K562 (cell line): ENCODE measurements at regions not wholly inside any gene's neighbourhood (a gene's known extent, or its start where the extent isn't known, plus 50 kb on each side); places are given as distances from the start of the nearest gene placed in this dataset.
"Not testable (repeated sequence)": the region's sequence is repeated elsewhere in the genome, so short reads cannot be mapped to it uniquely, and the experiment has no call there.

ENCODE experiments used
- ATAC-seq: fragments of 200-7000 bp; cut with Tn5 transposase; 3 replicates; pipeline ENCODE4 v1.9.1; 2020; ENCODE audit warnings: moderate library complexity
- BruUV-seq: library from RNA; stranded (reverse); fragments of 400-500 nt; replicated peaks from 2 replicates; lab custom pipeline; 2021; lab: Mats Ljungman, UMichigan
- CTCF ChIA-PET: fragments of 300-600 bp; formaldehyde crosslinking; extraction: SDS; loops from one replicate; lab custom pipeline; 2021; ENCODE audit warnings: low intra/inter-chr PET ratio; lab: Yijun Ruan, JAX
- POLR2A ChIA-PET: fragments of 300-600, 350-650 bp; sonication (Branson Sonifier 250); formaldehyde crosslinking; extraction: SDS; loops from one replicate; lab custom pipeline; 2021; ENCODE audit warnings: antibody characterized with exemption, inconsistent platforms; lab: Yijun Ruan, JAX
- DNase-seq, 4 experiments: peaks; one replicate each; pipeline versions ENCODE4 v3.0.0 to v3.0.0-alpha.2; 2011 to 2018; ENCODE audit warnings: low spot score in 3 of 4, mixed read lengths in 3 of 4; ENCODE audit errors: extremely low read depth in 1 of 4
- FAIRE-seq: peaks from 2 replicates; lab custom pipeline; 2011; peaks lifted over from hg19 to GRCh38; lab: Jason Lieb, UNC
- H2AFZ ChIP-seq: 2 replicates; pipeline ENCODE4 v1.6.0; 2011; ENCODE audit warnings: low read depth, low read length, control low read depth, inconsistent platforms
- H3K27ac ChIP-seq: fragments of 200-600 bp; 3 replicates; pipeline ENCODE4 v1.8.0; 2011; ENCODE audit warnings: low read depth, mild to moderate bottlenecking, control low read depth, inconsistent platforms, low read length, moderate library complexity, mixed read lengths; ENCODE audit errors: extremely low read depth
- H3K27me3 ChIP-seq, 2 experiments: fragments of 300-600 bp in 1 of 2; 2 replicates in 1 of 2; 3 replicates in 1 of 2; pipeline versions ENCODE4 v1.6.0 to v1.8.0; 2011; ENCODE audit warnings: inconsistent platforms in 2 of 2, low read length in 2 of 2, mild to moderate bottlenecking in 1 of 2, mixed read lengths in 1 of 2, moderate library complexity in 1 of 2; ENCODE audit not compliant: control insufficient read depth in 2 of 2, insufficient read depth in 2 of 2
- H3K36me3 ChIP-seq: fragments of 300-600 bp; 3 replicates; pipeline ENCODE4 v1.8.0; 2011; ENCODE audit warnings: mild to moderate bottlenecking, low read length, inconsistent platforms; ENCODE audit not compliant: control insufficient read depth, insufficient read depth
- H3K4me1 ChIP-seq, 2 experiments: fragments of 200-600 bp in 1 of 2; replicated peaks in 1 of 2; 2 replicates in 1 of 2; 3 replicates in 1 of 2; pipeline versions ENCODE4 v1.5.1 to v1.8.0; 2011; ENCODE audit warnings: inconsistent platforms in 2 of 2, low read length in 2 of 2, mild to moderate bottlenecking in 1 of 2, mixed read lengths in 1 of 2, moderate library complexity in 1 of 2; ENCODE audit not compliant: control insufficient read depth in 2 of 2, insufficient read depth in 2 of 2
- H3K4me2 ChIP-seq: 2 replicates; pipeline ENCODE4 v1.6.1; 2011; ENCODE audit warnings: low read length, control low read depth, inconsistent platforms, mixed read lengths; ENCODE audit not compliant: insufficient read depth
- H3K4me3 ChIP-seq: fragments of 200-600 bp; sonication (generic), shearing (Covaris generic); 2 replicates; pipeline ENCODE4 v1.5.1; 2016; ENCODE audit warnings: control low read depth, inconsistent platforms
- H3K79me2 ChIP-seq: fragments of 200-600 bp; 3 replicates; pipeline ENCODE4 v1.8.0; 2011; ENCODE audit warnings: low read length, inconsistent platforms; ENCODE audit not compliant: control insufficient read depth, insufficient read depth
- H3K9ac ChIP-seq, 2 experiments: 2 replicates each; pipeline versions ENCODE4 v1.6.0 to v1.6.1; 2011; ENCODE audit warnings: low read depth in 2 of 2, low read length in 2 of 2, control low read depth in 1 of 2, inconsistent platforms in 1 of 2, mild to moderate bottlenecking in 1 of 2, mixed read lengths in 1 of 2; ENCODE audit not compliant: insufficient read depth in 1 of 2
- H3K9me1 ChIP-seq: one replicate; pipeline ENCODE4 v1.6.0; 2011; ENCODE audit warnings: inconsistent platforms, mild to moderate bottlenecking, low read length, moderate library complexity; ENCODE audit not compliant: control insufficient read depth, insufficient read depth
- H3K9me3 ChIP-seq: replicated peaks from 2 replicates; pipeline ENCODE4 v1.5.1; 2011; ENCODE audit warnings: low read depth, low read length, inconsistent platforms; ENCODE audit not compliant: control insufficient read depth, insufficient read depth
- H4K20me1 ChIP-seq: replicated peaks from 2 replicates; pipeline ENCODE4 v1.6.1; 2011; ENCODE audit warnings: low read length, inconsistent platforms, mixed read lengths; ENCODE audit not compliant: control insufficient read depth, insufficient read depth
- CHD2 ChIP-seq: IDR thresholded peaks from 2 replicates; pipeline ENCODE4 v1.6.1; 2011; ENCODE audit warnings: low read depth, low read length
- EZH2 ChIP-seq: IDR thresholded peaks from 2 replicates; pipeline ENCODE4 v1.6.1; 2012; ENCODE audit warnings: low read depth, mild to moderate bottlenecking, inconsistent platforms, low read length, borderline replicate concordance
- ZNF134 ChIP-seq: fragments of 250-450 bp; sonication (Bioruptor Pico); conservative IDR thresholded peaks from 2 replicates; pipeline ENCODE4 v1.4.0; 2020
- WGBS: fragments of 100-300 bp; shearing (Covaris generic); methylation state at CpG from one replicate; pipeline ENCODE4 v1.1.6; 2016; ENCODE audit warnings: low coverage, mixed read lengths; ENCODE audit not compliant: insufficient coverage; ENCODE audit errors: missing lambda C conversion rate; 5-methylcytosine and 5-hydroxymethylcytosine counted together
- in situ Hi-C: fragments of 300-500 bp; cut with MboI; formaldehyde crosslinking; loops from 4 replicates; pipeline ENCODE4 v1.15.0; 2018; ENCODE audit warnings: inconsistent platforms, mixed read lengths
- intact Hi-C: fragments of 100-400 bp; cut with micrococcal nuclease; formaldehyde crosslinking; loops from 2 replicates; pipeline ENCODE4 v1.14.2; 2022
- TF ChIP-seq, protein P1 (sequence below): fragments of 450-650 bp; IDR thresholded peaks from 2 replicates; pipeline ENCODE4 v1.7.0; 2016; ENCODE audit warnings: borderline replicate concordance
- TF ChIP-seq, protein P2 (sequence below): fragments of 450-650 bp; formaldehyde crosslinking; conservative IDR thresholded peaks from 2 replicates; pipeline ENCODE4 v1.4.0; 2022; ENCODE audit warnings: mild to moderate bottlenecking, missing genetic modification characterization

DNA sequence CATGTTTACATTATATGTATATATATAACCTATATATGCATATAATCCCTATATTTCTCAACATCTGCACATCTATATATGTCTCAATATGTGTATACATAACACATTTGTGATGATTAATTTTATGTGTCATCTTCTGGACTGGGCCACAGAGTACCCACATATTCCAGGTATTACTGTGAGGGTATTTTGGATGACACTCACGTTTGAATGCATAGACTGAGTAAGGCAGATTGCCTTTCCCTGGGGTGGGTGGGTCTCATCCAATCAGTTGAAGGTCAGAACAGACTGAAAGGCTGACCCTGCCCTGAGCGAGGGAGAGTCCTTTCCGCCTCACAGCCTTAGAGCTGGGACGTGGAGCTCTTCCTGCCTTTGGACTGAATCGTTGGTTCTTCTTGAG lies 295.2 kb upstream of the PFKP start:
- Histone ChIP-seq H3K9me1 (no peaks in the 10 kb centered on the region), H3K4me2 (no peak overlapping the region), H3K4me3 (no peak overlapping the region), H3K27me3 (peaks cover 10 to 27% of the 10 kb centered on the region in 2 experiments; a peak in 3 of 5 replicates), H4K20me1 (no peaks in the 10 kb centered on the region), H3K79me2 (no peaks in the 10 kb centered on the region)
- ATAC-seq (no peak), FAIRE-seq (no peak)
- intact Hi-C loops: no loop called here
- no TSS peak for BruUV-seq
- POLR2A ChIA-PET: no interaction called here
- CTCF ChIA-PET: no interaction called here
- TF ChIP-seq, protein P1, sequence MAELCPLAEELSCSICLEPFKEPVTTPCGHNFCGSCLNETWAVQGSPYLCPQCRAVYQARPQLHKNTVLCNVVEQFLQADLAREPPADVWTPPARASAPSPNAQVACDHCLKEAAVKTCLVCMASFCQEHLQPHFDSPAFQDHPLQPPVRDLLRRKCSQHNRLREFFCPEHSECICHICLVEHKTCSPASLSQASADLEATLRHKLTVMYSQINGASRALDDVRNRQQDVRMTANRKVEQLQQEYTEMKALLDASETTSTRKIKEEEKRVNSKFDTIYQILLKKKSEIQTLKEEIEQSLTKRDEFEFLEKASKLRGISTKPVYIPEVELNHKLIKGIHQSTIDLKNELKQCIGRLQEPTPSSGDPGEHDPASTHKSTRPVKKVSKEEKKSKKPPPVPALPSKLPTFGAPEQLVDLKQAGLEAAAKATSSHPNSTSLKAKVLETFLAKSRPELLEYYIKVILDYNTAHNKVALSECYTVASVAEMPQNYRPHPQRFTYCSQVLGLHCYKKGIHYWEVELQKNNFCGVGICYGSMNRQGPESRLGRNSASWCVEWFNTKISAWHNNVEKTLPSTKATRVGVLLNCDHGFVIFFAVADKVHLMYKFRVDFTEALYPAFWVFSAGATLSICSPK: no peak
- TF ChIP-seq CHD2 (no peak), EZH2 (no peak), ZNF134 (peak; percentile 79)
- TF ChIP-seq, protein P2, sequence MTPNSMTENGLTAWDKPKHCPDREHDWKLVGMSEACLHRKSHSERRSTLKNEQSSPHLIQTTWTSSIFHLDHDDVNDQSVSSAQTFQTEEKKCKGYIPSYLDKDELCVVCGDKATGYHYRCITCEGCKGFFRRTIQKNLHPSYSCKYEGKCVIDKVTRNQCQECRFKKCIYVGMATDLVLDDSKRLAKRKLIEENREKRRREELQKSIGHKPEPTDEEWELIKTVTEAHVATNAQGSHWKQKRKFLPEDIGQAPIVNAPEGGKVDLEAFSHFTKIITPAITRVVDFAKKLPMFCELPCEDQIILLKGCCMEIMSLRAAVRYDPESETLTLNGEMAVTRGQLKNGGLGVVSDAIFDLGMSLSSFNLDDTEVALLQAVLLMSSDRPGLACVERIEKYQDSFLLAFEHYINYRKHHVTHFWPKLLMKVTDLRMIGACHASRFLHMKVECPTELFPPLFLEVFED: no peak
- TF ChIP-seq, all 486 proteins: peak for 1
- no peaks in the 10 kb centered on the region for H3K4me1 ChIP-seq
- no peaks in the 10 kb centered on the region for H3K36me3 ChIP-seq
- no peak overlapping the region for H3K27ac ChIP-seq
- no peaks in the 10 kb centered on the region for H3K9me3 ChIP-seq
- in situ Hi-C loops: no loop called here
- 0% methylated on average over 5 of the region's 5 CpGs for WGBS
- no peak overlapping the region for H2AFZ ChIP-seq
- no peak for DNase-seq
- H3K9ac ChIP-seq: no peak overlapping the region

GRCh38 chr10:2767293-2767692 lies 300.1 kb upstream of the PFKP start:
- H3K9me3 ChIP-seq, POLR2A ChIA-PET, ATAC-seq, FAIRE-seq, in situ Hi-C loops, BruUV-seq, CTCF ChIA-PET, H3K27ac ChIP-seq, H3K9ac ChIP-seq, H3K9me1 ChIP-seq, intact Hi-C loops, H2AFZ ChIP-seq, H3K4me3 ChIP-seq, H4K20me1 ChIP-seq, H3K4me2 ChIP-seq, H3K36me3 ChIP-seq, DNase-seq, H3K4me1 ChIP-seq, H3K79me2 ChIP-seq: not testable (repeated sequence)
- WGBS: 0% methylated on average over 5 of the region's 5 CpGs
- peaks cover 1 to 19% of the 10 kb centered on the region in 2 experiments; a peak in 3 of 5 replicates for H3K27me3 ChIP-seq
